T-helper 2 cell treated with Interferon-gamma antibody and Interleukin-4, amounts not matched to agents 5 μg/mL and 100 μg/mL, for 36 hours (primary cell): ENCODE measurements at regions not wholly inside any gene's neighbourhood (a gene's known extent, or its start where the extent isn't known, plus 50 kb on each side); places are given as distances from the start of the nearest gene placed in this dataset.

Source experiments
- DNase-seq: peaks from one replicate; pipeline ENCODE4 v3.0.0; 2021; ENCODE audit warnings: low spot score
- H3K27ac Mint-ChIP-seq: one replicate; pipeline ENCODE4 v1.8.0; 2021; ENCODE audit warnings: mild to moderate bottlenecking, mixed read lengths
- H3K27me3 Mint-ChIP-seq: one replicate; pipeline ENCODE4 v1.8.0; 2021; ENCODE audit warnings: low read depth, mixed read lengths
- H3K36me3 Mint-ChIP-seq: one replicate; pipeline ENCODE4 v1.8.0; 2021; ENCODE audit warnings: low read depth, mixed read lengths
- H3K4me1 Mint-ChIP-seq: one replicate; pipeline ENCODE4 v1.8.0; 2021; ENCODE audit warnings: low read depth, mixed read lengths
- H3K4me3 Mint-ChIP-seq: one replicate; pipeline ENCODE4 v1.8.0; 2022; ENCODE audit warnings: mild to moderate bottlenecking, moderate library complexity, mixed read lengths
- H3K9me3 Mint-ChIP-seq: one replicate; pipeline ENCODE4 v1.8.0; 2021; ENCODE audit warnings: mixed read lengths

GRCh38 chr12:22835431-22835830 is 210.5 kb downstream of the ETNK1 start:
- Mint-ChIP-seq H3K4me3 (no peak overlapping the region), H3K9me3 (no peaks in the 10 kb centered on the region), H3K27me3 (no peaks in the 10 kb centered on the region), H3K4me1 (no peaks in the 10 kb centered on the region), H3K27ac (no peak overlapping the region), H3K36me3 (no peaks in the 10 kb centered on the region)
- DNase-seq, result no peak

DNA sequence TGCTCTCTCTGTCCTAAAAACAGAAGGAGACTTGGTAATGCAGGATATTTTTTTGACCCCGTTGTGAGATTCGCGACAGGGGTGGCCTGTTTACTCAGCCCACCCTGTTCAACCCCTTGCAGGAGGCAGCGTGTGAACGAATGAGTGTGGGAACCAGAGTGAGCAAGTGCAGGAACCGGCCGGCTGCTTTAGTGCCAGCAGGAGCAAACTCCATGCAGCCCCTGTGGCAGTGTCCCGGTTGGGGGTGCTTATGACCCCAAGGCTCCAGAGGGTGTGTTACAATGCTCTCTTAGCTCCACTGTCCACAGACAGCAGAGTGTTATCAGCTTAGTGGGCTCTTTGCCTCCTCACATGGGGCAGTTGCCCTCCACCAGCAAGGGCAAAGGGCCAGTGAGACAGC is 225.2 kb downstream of the ETNK1 start:
- H3K4me3 Mint-ChIP-seq, result no peak overlapping the region

GRCh38 chr12:22851532-22851931 is 226.6 kb downstream of the ETNK1 start:
- Mint-ChIP-seq H3K9me3 (no peaks in the 10 kb centered on the region), H3K27ac (no peak overlapping the region), H3K36me3 (no peaks in the 10 kb centered on the region), H3K4me1 (no peaks in the 10 kb centered on the region), H3K27me3 (no peaks in the 10 kb centered on the region), H3K4me3 (no peak overlapping the region)
- no peak for DNase-seq

More for the DNA sequence above, 225.2 kb downstream of the ETNK1 start:
- Mint-ChIP-seq H3K36me3 (no peaks in the 10 kb centered on the region), H3K4me1 (no peaks in the 10 kb centered on the region), H3K27me3 (no peaks in the 10 kb centered on the region), H3K9me3 (no peaks in the 10 kb centered on the region), H3K27ac (no peak overlapping the region)
- no peak for DNase-seq

DNA sequence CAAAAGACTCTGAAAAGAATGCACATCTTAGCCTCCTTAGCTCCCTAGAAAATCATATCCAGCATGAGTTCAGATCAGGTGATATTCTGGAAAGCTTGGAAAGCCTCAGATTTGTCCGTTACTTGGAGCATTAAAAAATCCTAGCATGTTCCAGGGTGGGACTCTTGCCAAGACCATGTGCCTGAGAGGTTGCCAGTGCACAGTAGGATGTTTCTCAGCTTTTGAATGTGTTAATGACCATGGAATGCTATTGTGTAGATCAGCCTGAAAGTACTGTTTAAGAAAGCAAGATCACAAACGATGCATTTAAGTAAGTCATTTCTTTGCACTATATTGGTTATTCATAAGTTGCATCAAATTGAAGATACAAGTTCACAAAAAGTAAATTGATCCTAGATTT is 230.5 kb downstream of the ETNK1 start:
- no peak for DNase-seq
- no peaks in the 10 kb centered on the region for H3K27me3 Mint-ChIP-seq
- H3K4me3 Mint-ChIP-seq, result no peak overlapping the region
- H3K27ac Mint-ChIP-seq, result no peak overlapping the region
- H3K4me1 Mint-ChIP-seq, result no peaks in the 10 kb centered on the region
- H3K36me3 Mint-ChIP-seq, result no peaks in the 10 kb centered on the region
- no peaks in the 10 kb centered on the region for H3K9me3 Mint-ChIP-seq

- no peaks in the 10 kb centered on the region for H3K4me1 Mint-ChIP-seq
- no peak overlapping the region for H3K4me3 Mint-ChIP-seq
- H3K36me3 Mint-ChIP-seq, result no peaks in the 10 kb centered on the region
- H3K9me3 Mint-ChIP-seq, result no peaks in the 10 kb centered on the region
- no peak for DNase-seq
- H3K27ac Mint-ChIP-seq, result no peak overlapping the region
- no peaks in the 10 kb centered on the region for H3K27me3 Mint-ChIP-seq
Measured at GRCh38 chr12:22856178-22856577, 231.2 kb downstream of the ETNK1 start.

DNA sequence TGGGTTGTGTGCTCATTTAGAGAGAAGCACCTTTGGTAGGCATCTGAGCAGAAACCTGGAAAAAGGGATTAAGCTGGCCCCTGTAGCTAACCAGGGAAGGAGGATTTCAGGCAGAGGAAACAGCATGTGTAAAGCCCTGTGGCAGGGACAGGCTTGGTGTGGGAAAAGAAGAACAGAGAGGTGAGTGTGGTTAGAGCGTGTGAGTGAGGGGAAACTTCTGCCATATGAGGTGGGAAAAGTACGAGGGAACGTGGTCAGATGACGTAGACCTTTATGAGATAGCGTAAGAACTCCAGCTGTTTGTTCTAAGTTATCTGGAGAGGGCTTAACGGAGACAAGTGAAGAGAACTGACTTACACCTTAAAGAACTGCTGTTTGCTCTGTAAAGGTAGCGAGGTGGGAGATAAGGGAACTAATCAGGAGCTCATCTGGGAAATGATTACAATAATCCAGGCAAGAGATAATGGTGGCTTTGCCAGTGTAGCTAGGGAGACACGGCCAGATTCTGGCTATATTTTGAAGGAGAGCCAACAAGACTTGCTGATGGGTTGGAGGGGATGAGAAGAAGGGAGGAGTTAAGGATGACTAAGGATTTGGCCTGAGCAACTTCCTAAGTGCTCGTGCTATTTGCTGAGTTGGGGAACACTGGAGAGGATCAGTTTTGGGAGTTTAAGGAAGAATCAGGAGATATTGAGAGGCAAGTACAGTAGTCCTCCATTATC is 234.0 kb downstream of the ETNK1 start:
- Mint-ChIP-seq H3K4me3 (no peak overlapping the region), H3K4me1 (no peaks in the 10 kb centered on the region), H3K27me3 (no peaks in the 10 kb centered on the region), H3K9me3 (no peaks in the 10 kb centered on the region), H3K36me3 (no peaks in the 10 kb centered on the region), H3K27ac (no peak overlapping the region)
- DNase-seq, result no peak

- no peak for DNase-seq
- Mint-ChIP-seq H3K36me3 (no peaks in the 10 kb centered on the region), H3K27ac (no peak overlapping the region), H3K4me1 (no peaks in the 10 kb centered on the region), H3K4me3 (no peak overlapping the region), H3K9me3 (no peaks in the 10 kb centered on the region), H3K27me3 (no peaks in the 10 kb centered on the region)
Measured at GRCh38 chr12:22860926-22861325, 236.0 kb downstream of the ETNK1 start.

- no peaks in the 10 kb centered on the region for H3K27me3 Mint-ChIP-seq
- H3K27ac Mint-ChIP-seq, result no peak overlapping the region
- no peak overlapping the region for H3K4me3 Mint-ChIP-seq
- DNase-seq, result no peak
- H3K36me3 Mint-ChIP-seq, result no peaks in the 10 kb centered on the region
- no peaks in the 10 kb centered on the region for H3K9me3 Mint-ChIP-seq
- H3K4me1 Mint-ChIP-seq, result no peaks in the 10 kb centered on the region
Measured at GRCh38 chr12:22865822-22866221, 240.9 kb downstream of the ETNK1 start.

DNA sequence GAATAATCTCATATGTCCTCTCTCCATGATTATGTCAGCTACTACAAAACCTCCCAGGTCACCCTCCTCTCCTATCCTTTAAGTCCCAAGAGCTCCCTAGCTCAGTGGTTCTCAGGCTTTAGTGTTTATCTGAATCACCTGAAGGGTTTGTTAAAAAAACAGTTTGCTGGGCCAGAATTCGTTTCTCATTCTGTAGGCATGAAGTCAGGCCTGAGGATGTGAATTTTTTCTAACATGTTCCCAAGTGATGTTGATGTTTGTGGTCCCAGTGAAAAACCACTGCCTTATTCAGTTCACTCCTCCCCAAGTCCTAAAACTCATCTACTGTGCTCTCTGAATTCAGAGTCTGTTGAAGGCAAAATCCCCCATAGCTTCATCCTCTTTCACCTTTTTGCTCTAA is 241.4 kb downstream of the ETNK1 start:
- Mint-ChIP-seq H3K4me3 (no peak overlapping the region), H3K9me3 (no peaks in the 10 kb centered on the region), H3K27me3 (no peaks in the 10 kb centered on the region), H3K36me3 (no peaks in the 10 kb centered on the region), H3K27ac (no peak overlapping the region), H3K4me1 (no peaks in the 10 kb centered on the region)
- no peak for DNase-seq

GRCh38 chr12:22874151-22874550 is 249.2 kb downstream of the ETNK1 start:
- Mint-ChIP-seq H3K36me3 (no peaks in the 10 kb centered on the region), H3K4me3 (no peak overlapping the region), H3K9me3 (no peaks in the 10 kb centered on the region), H3K27me3 (no peaks in the 10 kb centered on the region), H3K4me1 (no peaks in the 10 kb centered on the region), H3K27ac (no peak overlapping the region)
- no peak for DNase-seq

DNA sequence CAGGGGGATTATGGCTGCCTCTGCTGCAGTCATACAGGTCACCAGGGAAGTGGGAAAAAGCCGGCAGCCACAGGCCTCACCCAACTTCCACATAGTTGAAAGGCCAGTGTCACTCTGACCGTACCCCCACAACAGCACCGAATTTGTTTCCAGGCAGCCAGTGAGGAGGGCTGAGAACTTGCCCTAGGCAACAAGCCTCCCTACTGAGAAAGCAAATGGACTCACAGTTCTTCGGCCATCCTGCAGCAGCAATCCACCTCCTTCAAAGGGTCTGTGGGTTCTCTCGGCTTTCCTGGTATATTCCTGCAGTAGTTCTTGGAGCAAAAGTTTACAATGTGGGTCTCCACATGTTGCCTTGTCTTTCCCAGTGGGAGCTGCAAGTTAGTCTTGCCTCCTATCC is 251.3 kb downstream of the ETNK1 start:
- Mint-ChIP-seq H3K36me3 (no peaks in the 10 kb centered on the region), H3K4me3 (no peak overlapping the region), H3K27me3 (no peaks in the 10 kb centered on the region), H3K27ac (no peak overlapping the region), H3K9me3 (no peaks in the 10 kb centered on the region), H3K4me1 (no peaks in the 10 kb centered on the region)
- DNase-seq, result no peak

DNA sequence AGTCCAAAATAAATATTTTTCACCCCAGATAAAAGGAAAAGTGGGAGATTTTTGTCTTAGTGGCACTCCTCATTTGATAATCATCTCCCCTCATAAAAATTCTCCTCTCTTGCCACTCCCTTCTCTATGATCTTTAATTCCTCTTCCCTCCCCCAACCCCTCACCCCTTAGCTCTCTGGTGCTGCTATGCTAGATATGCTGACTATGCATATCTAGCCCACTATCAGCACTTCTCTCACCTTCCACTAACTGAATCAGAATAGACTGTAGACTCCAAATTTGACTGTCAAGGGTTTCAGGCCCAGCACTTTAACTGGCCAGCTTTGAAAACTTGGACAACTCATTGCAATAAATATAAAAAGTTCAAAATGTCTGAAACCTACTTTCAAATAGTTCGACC is 254.2 kb downstream of the ETNK1 start:
- DNase-seq, result no peak
- no peaks in the 10 kb centered on the region for H3K36me3 Mint-ChIP-seq
- no peaks in the 10 kb centered on the region for H3K4me1 Mint-ChIP-seq
- H3K4me3 Mint-ChIP-seq, result no peak overlapping the region
- H3K9me3 Mint-ChIP-seq, result no peaks in the 10 kb centered on the region
- H3K27me3 Mint-ChIP-seq, result no peaks in the 10 kb centered on the region
- no peak overlapping the region for H3K27ac Mint-ChIP-seq

DNA sequence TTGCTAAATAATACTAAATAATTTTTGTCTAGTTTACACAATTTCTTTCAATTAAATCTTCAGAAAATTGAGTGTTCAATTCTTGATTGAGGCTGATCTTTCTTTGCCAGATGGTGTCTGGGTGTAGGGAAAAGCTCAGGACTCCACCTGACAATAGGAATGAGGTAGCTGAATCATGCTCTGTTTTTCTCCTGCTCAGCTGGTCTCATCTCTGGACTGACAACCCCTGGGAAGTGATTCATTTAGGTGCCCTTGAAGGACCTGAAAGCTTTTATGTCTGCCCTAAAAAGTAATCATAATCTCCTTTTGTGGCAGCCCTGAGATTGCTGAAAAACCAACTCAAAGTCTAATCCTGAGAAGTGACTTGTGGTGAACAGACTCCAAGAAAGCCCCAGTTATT is 255.4 kb downstream of the ETNK1 start:
- Mint-ChIP-seq H3K27me3 (no peaks in the 10 kb centered on the region), H3K4me3 (no peak overlapping the region), H3K36me3 (no peaks in the 10 kb centered on the region), H3K9me3 (no peaks in the 10 kb centered on the region), H3K4me1 (no peaks in the 10 kb centered on the region), H3K27ac (no peak overlapping the region)
- DNase-seq, result no peak

DNA sequence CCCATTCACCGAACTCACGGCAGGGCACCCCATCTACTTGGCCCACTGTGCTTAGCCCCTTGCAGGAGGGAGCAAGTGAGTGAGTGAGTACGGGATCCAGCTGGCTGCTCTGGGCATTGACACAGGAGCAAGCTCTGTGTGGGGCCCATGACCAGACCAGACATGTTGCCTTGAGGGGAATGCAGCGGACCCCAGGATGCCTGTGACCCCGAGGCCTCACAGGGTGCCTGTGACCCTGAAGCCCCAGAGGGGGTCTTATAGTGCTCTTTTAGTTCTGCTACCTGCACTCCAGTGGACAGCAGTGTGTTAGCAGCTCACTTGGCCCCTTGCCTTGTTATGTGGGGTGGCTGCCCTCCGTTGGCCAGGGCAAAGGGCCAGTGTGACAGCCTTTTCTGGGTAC is 255.8 kb downstream of the ETNK1 start:
- H3K27ac Mint-ChIP-seq, result no peak overlapping the region
- H3K27me3 Mint-ChIP-seq, result no peaks in the 10 kb centered on the region
- H3K4me1 Mint-ChIP-seq, result no peaks in the 10 kb centered on the region
- H3K36me3 Mint-ChIP-seq, result no peaks in the 10 kb centered on the region
- no peaks in the 10 kb centered on the region for H3K9me3 Mint-ChIP-seq
- DNase-seq, result no peak
- no peak overlapping the region for H3K4me3 Mint-ChIP-seq

- Mint-ChIP-seq H3K36me3 (no peaks in the 10 kb centered on the region), H3K27ac (no peak overlapping the region)
Measured at GRCh38 chr12:22881878-22882385, 257.0 kb downstream of the ETNK1 start.

More at GRCh38 chr12:22881878-22882385, 257.0 kb downstream of the ETNK1 start:
- DNase-seq, result no peak
- Mint-ChIP-seq H3K9me3 (no peaks in the 10 kb centered on the region), H3K4me1 (no peaks in the 10 kb centered on the region), H3K27me3 (no peaks in the 10 kb centered on the region), H3K4me3 (no peak overlapping the region)
